AG09319 (cell line): ENCODE measurements at regions not wholly inside any gene's neighbourhood (a gene's known extent, or its start where the extent isn't known, plus 50 kb on each side); places are given as distances from the start of the nearest gene placed in this dataset.

Experiments used
- DNase-seq: peaks from one replicate; pipeline ENCODE4 v3.0.0-alpha.2; 2010; ENCODE audit warnings: low read depth; ENCODE audit errors: extremely low read depth
- TF ChIP-seq, protein P1 (sequence below): IDR thresholded peaks from 2 replicates; pipeline ENCODE4 v1.5.1; 2011; ENCODE audit warnings: low read depth, mild to moderate bottlenecking, inconsistent platforms, low read length, moderate library complexity

DNA sequence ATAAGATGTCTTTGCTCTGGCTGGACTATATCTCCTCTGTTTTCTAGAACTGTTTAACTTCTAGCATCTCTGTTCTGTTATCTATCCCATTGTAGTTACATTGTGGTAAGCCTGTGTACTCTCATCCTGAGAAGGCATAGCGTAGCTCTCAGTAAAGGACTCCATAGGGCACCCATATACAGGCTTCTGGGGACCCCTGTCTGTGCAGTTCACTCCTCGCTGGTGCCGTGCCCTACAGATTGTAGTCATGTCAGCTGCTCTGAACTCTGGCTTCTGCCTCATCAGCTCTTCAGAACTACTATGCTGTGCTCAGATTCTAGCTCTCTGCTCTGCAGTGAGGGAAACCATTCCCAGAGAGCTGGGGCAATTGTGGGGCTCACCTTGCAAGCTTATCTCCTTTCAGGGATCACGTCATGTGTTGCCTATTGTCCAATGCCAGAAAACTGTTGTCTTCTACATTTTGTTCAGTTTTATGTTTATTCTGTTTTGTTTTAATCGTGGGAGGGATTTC is 181.3 kb upstream of the USP24 start:
- DNase-seq, result no peak
- TF ChIP-seq, protein P1, sequence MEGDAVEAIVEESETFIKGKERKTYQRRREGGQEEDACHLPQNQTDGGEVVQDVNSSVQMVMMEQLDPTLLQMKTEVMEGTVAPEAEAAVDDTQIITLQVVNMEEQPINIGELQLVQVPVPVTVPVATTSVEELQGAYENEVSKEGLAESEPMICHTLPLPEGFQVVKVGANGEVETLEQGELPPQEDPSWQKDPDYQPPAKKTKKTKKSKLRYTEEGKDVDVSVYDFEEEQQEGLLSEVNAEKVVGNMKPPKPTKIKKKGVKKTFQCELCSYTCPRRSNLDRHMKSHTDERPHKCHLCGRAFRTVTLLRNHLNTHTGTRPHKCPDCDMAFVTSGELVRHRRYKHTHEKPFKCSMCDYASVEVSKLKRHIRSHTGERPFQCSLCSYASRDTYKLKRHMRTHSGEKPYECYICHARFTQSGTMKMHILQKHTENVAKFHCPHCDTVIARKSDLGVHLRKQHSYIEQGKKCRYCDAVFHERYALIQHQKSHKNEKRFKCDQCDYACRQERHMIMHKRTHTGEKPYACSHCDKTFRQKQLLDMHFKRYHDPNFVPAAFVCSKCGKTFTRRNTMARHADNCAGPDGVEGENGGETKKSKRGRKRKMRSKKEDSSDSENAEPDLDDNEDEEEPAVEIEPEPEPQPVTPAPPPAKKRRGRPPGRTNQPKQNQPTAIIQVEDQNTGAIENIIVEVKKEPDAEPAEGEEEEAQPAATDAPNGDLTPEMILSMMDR, result no peak

DNA sequence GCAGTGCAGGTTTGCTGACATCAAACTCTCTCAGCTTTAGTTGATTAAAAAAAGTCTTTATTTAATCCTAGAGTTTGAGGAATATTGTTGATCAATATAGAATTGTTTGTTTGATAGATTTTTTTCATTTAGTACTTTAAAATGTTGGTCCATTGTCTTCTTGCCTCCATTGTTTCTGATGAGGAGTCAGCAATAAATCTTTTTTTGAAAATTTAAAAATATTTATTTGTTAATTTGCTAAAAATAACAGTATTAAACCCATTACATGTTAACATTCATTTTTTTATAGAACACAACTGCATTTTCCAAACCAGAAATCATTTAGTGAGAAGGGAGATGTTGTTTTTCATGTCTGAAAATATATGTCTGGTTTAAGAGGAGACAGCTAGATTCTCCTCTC is 173.8 kb upstream of the USP24 start:
- TF ChIP-seq, protein P1, result no peak
- DNase-seq, result no peak

DNA sequence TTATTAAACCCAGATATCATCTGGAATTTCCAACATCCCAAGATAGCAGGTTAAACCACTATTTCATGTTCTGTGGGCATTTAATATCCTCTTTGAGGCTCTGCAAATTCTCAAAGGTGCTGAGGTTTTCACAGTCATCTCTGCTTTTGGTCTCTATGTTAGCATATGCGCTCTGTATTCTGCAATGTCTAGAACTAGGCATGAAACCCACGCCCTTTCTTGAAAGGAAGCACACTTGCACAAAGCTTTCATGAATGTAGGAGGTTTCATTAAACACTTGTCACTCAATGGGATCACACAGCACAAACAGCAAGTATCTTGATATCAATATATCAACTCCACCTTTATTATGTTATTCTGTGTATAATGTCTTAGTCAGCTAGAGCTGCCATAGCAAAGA is 172.0 kb upstream of the USP24 start:
- TF ChIP-seq, protein P1, result no peak

DNA sequence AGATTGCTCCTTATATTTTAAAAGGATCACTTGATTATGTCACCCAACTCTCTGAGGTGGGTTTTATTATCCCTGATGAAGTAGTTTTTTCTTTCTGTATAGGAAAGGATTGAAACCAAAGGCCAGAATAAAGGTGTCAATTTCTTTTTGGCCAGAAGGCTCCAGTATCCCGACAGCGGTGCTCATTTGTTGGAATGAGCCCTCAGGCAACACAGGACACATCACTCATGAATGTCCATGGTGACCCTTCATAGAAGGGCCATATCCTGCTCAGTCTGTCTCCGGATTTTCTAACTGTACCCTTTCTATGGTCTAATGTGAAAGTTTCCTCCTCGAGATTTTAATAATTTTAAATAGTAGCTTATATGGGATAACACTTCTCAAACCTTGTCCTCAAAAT is 171.3 kb upstream of the USP24 start:
- TF ChIP-seq, protein P1, result no peak
- DNase-seq, result no peak

More for the DNA sequence above, 172.0 kb upstream of the USP24 start:
- no peak for DNase-seq

DNA sequence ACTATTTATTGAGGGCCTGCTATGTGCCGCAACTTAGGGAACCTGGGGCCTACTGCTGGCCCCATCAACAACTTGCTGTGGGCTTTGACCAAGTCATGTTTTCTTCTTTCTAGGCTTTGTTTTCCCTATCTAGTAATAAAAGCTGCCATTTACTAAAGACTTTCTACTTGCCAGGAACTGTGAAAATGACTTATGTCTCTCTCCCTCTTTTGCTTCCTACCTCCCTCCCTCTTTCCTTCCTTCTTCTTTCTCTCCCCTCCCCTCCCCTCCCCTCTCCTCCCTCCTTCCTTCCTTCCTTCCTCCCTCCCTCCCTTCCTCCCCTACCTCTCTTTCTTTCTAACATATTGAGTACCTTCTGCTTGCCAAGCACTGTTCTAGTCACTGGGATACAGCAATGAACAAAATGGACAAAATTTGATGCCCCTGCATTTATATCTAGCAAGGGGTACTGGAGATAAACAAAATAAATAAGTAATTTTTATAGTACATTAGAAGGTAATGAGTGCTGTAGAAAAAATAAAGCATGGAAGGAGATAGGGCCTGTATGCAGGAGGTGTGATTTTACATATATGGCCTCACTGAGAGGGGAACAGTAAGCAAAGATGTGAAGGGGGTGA is 170.3 kb upstream of the USP24 start:
- DNase-seq, result no peak
- TF ChIP-seq, protein P1, result no peak

DNA sequence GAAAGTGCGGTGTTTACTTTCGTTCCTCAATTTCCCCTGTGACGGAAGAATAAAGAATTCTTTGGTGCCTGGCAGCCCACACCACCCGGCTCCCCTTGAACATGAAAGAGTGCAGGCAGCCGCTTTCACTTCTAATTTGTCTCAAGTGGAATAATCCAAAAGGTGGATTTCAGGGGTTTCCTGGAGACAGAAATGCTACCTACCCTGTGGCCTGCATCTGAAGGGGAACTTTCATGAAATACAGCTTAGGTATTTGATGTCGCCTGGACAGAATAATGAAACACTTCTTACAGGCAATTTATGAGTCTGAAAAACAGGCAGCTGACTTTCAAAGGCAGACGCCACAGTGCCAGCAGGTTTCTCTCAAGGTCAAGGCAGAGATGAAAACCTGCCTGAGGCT is 169.5 kb upstream of the USP24 start:
- no peak for DNase-seq
- TF ChIP-seq, protein P1, result no peak

DNA sequence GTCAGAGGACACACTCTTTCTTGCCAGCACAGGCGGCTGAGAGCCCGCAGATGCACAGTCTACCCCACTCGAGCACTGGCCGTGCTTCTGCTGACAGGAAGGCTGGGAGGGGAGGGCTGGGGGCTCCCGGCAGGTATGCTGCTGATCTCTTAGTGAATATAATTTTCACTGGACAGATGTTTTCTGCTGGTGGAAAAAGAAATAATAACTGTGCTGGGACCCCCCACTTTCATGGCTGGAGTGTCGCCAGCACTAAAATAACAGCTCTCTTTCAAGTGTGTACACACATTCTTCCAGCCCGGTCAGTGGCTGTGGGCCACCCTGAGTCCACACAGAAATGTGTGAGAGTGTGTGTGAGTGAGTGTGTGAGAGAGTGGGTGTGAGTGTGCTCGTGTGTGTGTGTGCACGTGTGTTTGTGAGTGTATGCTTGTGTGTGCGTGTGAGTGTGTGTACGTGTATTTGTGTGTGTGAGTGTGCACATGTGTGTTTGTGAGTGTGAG is 167.7 kb upstream of the USP24 start:
- TF ChIP-seq, protein P1, result no peak
- no peak for DNase-seq
